GM21526 (cell line): ENCODE measurements at regions not wholly inside any gene's neighbourhood (a gene's known extent, or its start where the extent isn't known, plus 50 kb on each side); places are given as distances from the start of the nearest gene placed in this dataset.

ENCODE experiments used
- ATAC-seq: cut with Tn5 transposase; IDR thresholded peaks from one replicate; pipeline ENCODE4 v1.9.1; 2021; ENCODE audit warnings: moderate library complexity; ENCODE audit not compliant: unreplicated experiment, low FRiP score

DNA sequence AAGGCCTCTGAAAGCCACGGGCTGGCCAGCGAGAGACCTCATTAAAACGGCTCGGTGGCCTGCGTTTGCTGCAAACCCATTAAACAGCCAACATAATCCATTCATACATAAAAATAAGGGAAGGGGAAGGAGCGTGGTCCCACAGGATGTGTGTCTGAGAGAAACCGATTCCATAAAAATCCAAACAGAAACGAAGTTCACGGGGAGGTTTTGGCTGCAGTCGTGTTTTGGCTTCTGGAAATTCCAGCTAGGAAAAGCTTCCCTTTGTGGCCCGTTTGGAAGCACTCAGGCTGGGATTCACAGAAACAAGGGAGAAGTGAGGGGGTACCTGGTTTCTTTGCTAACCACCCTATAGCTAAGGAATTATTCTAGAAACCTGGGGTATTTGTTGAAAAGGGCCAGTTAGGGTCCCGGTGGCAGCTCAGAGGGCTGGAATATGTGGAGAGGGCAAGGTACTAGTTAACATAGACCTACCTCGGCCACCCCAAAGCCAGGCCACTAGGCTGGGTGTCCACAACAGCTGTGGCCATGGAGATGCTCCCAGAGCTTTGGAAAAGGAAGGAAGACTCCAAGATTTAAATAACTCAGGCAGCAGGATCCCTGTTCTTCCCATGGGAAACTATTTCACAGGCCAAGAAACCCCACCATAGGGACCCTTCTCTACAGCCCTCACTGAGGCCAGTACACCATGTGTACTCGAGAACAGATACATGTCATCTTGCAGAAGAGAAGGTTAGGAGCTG, 166.8 kb downstream of the BCOR start:
- no peak for ATAC-seq

GRCh38 chrX:39931529-39932282, 166.1 kb downstream of the BCOR start:
- ATAC-seq: no peak

- no peak for ATAC-seq
Measured at GRCh38 chrX:39935411-39936064, 162.2 kb downstream of the BCOR start.

GRCh38 chrX:39936886-39937770, 160.6 kb downstream of the BCOR start:
- ATAC-seq: peak; percentile 78

- no peak for ATAC-seq
Measured at GRCh38 chrX:39938466-39938865, 159.3 kb downstream of the BCOR start.

DNA sequence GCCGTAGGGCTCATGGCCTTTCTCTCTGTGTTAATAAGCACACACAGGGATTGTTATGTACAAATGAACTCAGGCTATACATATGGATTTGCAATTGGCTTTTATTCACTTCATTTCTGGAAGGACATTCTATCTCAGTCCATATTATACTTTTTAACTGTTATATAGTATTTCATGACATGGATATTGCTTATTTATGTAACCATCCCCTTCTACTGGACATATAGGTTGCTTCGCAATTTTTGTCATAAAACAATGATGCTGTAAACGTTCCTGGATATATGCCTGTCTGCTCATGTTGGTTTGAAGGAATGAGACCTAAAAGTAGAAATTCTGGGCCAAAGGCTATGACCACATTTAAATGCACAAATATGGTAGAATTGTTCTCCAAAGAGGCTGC, 158.1 kb downstream of the BCOR start:
- ATAC-seq: no peak

DNA sequence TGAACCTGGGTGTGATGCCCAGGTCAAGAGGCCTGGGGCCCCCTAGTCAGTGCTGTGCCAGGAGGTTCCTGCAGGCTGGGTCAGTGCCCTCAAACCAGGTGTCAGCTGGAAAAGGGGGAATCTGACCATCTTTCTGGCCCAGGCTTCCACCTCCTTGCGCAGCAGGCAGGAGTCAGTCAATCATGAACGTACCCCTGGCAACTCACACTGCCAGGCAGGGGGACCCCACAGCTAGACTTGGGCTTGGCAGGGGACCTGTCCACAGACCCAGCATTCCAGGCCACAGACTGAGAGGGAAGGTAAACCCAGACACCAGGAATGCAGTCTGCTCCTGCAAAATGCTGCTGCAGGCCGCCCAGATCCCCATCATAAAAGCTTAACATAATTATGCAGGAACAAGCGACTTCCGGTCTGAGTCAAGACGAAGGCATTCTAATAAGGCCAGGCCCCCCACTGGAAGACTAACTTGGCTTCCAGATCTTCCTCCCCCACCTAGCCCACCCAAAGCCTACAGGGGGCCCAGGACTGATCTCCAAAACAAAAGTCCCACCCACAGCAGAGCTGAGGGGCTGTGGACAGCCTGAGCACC, 156.3 kb downstream of the BCOR start:
- ATAC-seq: no peak

DNA sequence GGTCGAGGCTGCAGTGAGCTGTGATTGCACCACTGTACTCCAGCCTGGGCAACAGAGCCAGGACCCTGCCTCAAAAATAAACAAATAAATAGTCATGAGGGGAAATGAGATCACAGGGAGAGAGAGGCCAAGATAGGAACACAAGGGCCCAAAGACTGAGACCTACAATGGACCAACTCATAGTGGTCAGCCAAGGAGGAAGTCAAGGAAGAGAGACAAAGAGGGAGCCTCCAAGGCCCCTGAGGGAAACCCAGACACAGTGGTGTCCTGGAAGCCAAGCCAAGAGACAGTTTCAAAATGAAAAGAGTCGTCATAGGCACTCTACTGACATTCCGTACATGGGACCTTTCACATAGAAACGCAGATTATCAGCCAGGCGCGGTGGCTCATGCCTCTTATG, 153.3 kb downstream of the BCOR start:
- ATAC-seq: no peak

- ATAC-seq: no peak
Measured at GRCh38 chrX:39945709-39946108, 152.0 kb downstream of the BCOR start.

DNA sequence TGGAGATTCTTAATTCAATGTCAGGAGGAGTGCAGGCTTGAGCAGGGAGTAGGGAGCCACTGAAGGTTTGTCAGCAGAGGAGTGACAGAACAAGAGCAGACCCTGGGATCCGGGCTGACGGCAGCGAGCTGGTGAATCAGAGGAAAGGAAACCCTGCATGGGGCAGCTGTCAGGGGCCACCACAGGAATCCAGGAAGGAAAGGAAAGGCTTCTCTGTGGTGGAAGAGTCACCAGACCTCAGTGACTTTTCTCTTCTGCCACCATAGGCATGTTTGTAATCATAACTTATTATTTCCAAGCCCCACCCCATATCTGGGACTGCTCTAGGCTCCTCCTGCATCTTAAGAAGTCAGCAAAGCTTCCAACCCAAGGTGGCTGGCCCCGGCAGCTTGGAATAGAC, 150.9 kb downstream of the BCOR start:
- no peak for ATAC-seq

GRCh38 chrX:39948582-39948981, 149.2 kb downstream of the BCOR start:
- no peak for ATAC-seq

DNA sequence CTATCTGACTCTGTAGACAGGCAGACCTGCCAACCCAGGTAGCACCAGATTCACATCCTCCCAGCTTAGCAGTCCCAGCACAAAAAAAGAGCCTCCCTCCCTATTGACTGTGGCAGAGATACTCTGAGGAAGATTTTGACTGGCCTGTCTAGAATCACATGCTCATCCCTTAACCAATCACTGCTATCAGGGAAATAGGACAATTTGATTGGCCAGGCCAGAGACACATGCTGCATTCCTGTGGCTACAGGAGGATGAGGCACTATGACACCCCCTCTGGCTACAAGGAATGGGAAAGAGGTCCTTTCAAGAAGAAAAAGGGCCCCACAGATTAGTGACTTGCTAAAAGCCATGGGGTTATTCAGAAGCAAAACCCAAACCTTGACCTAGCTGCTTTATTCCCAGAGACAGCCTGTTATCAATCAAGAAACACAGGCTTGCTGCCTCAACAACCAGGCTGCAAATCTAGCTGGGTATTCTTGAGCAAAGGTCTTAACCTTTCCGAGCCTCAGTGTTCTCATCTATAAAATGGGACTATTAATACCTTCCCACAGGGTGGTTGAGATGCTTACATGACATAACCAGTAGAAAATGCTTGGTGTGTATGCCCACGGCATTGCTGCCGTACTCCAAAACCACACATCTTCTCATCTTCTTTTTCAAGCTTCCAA, 147.6 kb downstream of the BCOR start:
- no peak for ATAC-seq

GRCh38 chrX:39952989-39953388, 144.8 kb downstream of the BCOR start:
- no peak for ATAC-seq

- no peak for ATAC-seq
Measured at GRCh38 chrX:39953879-39954278, 143.9 kb downstream of the BCOR start.

DNA sequence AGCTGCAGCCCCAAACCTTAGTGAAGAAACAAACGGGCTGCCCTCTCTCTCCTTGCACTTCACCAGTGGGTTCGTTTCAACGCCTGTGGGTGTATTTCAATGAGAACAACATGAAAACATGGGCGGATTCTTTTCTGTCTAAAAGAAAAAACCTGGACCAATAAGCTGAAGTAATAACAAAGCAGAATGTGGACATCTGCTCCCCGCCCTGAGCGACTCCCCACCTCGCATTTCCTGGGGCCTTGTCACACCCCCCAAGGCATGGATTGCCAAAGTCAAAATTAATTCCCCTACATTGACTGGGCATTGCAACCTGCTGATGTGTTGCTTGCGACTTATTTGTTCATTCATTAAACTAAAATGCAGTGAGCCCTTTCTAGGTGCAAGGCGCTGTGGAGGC, 142.9 kb downstream of the BCOR start:
- no peak for ATAC-seq

- no peak for ATAC-seq
Measured at GRCh38 chrX:39955625-39956024, 142.1 kb downstream of the BCOR start.

GRCh38 chrX:39956803-39957394, 140.9 kb downstream of the BCOR start:
- ATAC-seq: no peak

- ATAC-seq: no peak
Measured at GRCh38 chrX:39957816-39958566, 139.8 kb downstream of the BCOR start.

DNA sequence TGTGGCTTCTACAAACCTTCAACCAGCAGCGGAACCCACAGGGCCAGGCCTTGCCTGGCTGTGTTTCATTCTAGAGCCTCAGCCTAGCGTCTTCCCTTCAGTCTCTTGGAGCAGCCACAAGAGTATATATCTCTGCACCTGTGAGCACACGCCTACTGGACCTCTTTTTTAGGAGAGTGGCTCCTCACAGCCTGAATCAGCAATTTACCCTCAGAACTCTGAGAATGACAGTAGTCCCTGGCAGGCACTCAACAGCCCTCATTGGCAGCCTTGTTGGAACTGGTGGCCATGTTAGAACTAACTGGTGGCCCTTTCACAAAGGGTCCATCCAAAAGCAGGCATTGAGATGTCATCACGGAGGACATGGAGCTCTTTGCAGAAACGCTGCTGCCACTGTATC, 138.9 kb downstream of the BCOR start:
- ATAC-seq: no peak
